K562 (cell line): ENCODE measurements at regions not wholly inside any gene's neighbourhood (a gene's known extent, or its start where the extent isn't known, plus 50 kb on each side); places are given as distances from the start of the nearest gene placed in this dataset.

Experiments
- ATAC-seq: fragments of 200-7000 bp; cut with Tn5 transposase; 3 replicates; pipeline ENCODE4 v1.9.1; 2020; ENCODE audit warnings: moderate library complexity
- BruUV-seq: library from RNA; stranded (reverse); fragments of 400-500 nt; replicated peaks from 2 replicates; lab custom pipeline; 2021; lab: Mats Ljungman, UMichigan
- CTCF ChIA-PET: fragments of 300-600 bp; formaldehyde crosslinking; extraction: SDS; loops from one replicate; lab custom pipeline; 2021; ENCODE audit warnings: low intra/inter-chr PET ratio; lab: Yijun Ruan, JAX
- POLR2A ChIA-PET: fragments of 300-600, 350-650 bp; sonication (Branson Sonifier 250); formaldehyde crosslinking; extraction: SDS; loops from one replicate; lab custom pipeline; 2021; ENCODE audit warnings: antibody characterized with exemption, inconsistent platforms; lab: Yijun Ruan, JAX
- DNase-seq, 4 experiments: peaks; one replicate each; pipeline versions ENCODE4 v3.0.0 to v3.0.0-alpha.2; 2011 to 2018; ENCODE audit warnings: low spot score in 3 of 4, mixed read lengths in 3 of 4; ENCODE audit errors: extremely low read depth in 1 of 4
- FAIRE-seq: peaks from 2 replicates; lab custom pipeline; 2011; peaks lifted over from hg19 to GRCh38; lab: Jason Lieb, UNC
- H2AFZ ChIP-seq: 2 replicates; pipeline ENCODE4 v1.6.0; 2011; ENCODE audit warnings: low read depth, low read length, control low read depth, inconsistent platforms
- H3K27ac ChIP-seq: fragments of 200-600 bp; 3 replicates; pipeline ENCODE4 v1.8.0; 2011; ENCODE audit warnings: low read depth, mild to moderate bottlenecking, control low read depth, inconsistent platforms, low read length, moderate library complexity, mixed read lengths; ENCODE audit errors: extremely low read depth
- H3K27me3 ChIP-seq, 2 experiments: fragments of 300-600 bp in 1 of 2; 2 replicates in 1 of 2; 3 replicates in 1 of 2; pipeline versions ENCODE4 v1.6.0 to v1.8.0; 2011; ENCODE audit warnings: inconsistent platforms in 2 of 2, low read length in 2 of 2, mild to moderate bottlenecking in 1 of 2, mixed read lengths in 1 of 2, moderate library complexity in 1 of 2; ENCODE audit not compliant: control insufficient read depth in 2 of 2, insufficient read depth in 2 of 2
- H3K36me3 ChIP-seq: fragments of 300-600 bp; 3 replicates; pipeline ENCODE4 v1.8.0; 2011; ENCODE audit warnings: mild to moderate bottlenecking, low read length, inconsistent platforms; ENCODE audit not compliant: control insufficient read depth, insufficient read depth
- H3K4me1 ChIP-seq, 2 experiments: fragments of 200-600 bp in 1 of 2; replicated peaks in 1 of 2; 2 replicates in 1 of 2; 3 replicates in 1 of 2; pipeline versions ENCODE4 v1.5.1 to v1.8.0; 2011; ENCODE audit warnings: inconsistent platforms in 2 of 2, low read length in 2 of 2, mild to moderate bottlenecking in 1 of 2, mixed read lengths in 1 of 2, moderate library complexity in 1 of 2; ENCODE audit not compliant: control insufficient read depth in 2 of 2, insufficient read depth in 2 of 2
- H3K4me2 ChIP-seq: 2 replicates; pipeline ENCODE4 v1.6.1; 2011; ENCODE audit warnings: low read length, control low read depth, inconsistent platforms, mixed read lengths; ENCODE audit not compliant: insufficient read depth
- H3K4me3 ChIP-seq: fragments of 200-600 bp; sonication (generic), shearing (Covaris generic); 2 replicates; pipeline ENCODE4 v1.5.1; 2016; ENCODE audit warnings: control low read depth, inconsistent platforms
- H3K79me2 ChIP-seq: fragments of 200-600 bp; 3 replicates; pipeline ENCODE4 v1.8.0; 2011; ENCODE audit warnings: low read length, inconsistent platforms; ENCODE audit not compliant: control insufficient read depth, insufficient read depth
- H3K9ac ChIP-seq, 2 experiments: 2 replicates each; pipeline versions ENCODE4 v1.6.0 to v1.6.1; 2011; ENCODE audit warnings: low read depth in 2 of 2, low read length in 2 of 2, control low read depth in 1 of 2, inconsistent platforms in 1 of 2, mild to moderate bottlenecking in 1 of 2, mixed read lengths in 1 of 2; ENCODE audit not compliant: insufficient read depth in 1 of 2
- H3K9me1 ChIP-seq: one replicate; pipeline ENCODE4 v1.6.0; 2011; ENCODE audit warnings: inconsistent platforms, mild to moderate bottlenecking, low read length, moderate library complexity; ENCODE audit not compliant: control insufficient read depth, insufficient read depth
- H3K9me3 ChIP-seq: replicated peaks from 2 replicates; pipeline ENCODE4 v1.5.1; 2011; ENCODE audit warnings: low read depth, low read length, inconsistent platforms; ENCODE audit not compliant: control insufficient read depth, insufficient read depth
- H4K20me1 ChIP-seq: replicated peaks from 2 replicates; pipeline ENCODE4 v1.6.1; 2011; ENCODE audit warnings: low read length, inconsistent platforms, mixed read lengths; ENCODE audit not compliant: control insufficient read depth, insufficient read depth
- FOSL1 ChIP-seq: fragments of 200-800 bp; sonication (Bioruptor generic); conservative IDR thresholded peaks from 2 replicates; pipeline ENCODE4 v1.6.1; 2016; ENCODE audit warnings: missing genetic modification characterization, missing compliant biosample characterization
- FOXK2 ChIP-seq, 2 experiments: fragments of 450-650 bp; IDR thresholded peaks in 1 of 2; conservative IDR thresholded peaks in 1 of 2; 2 replicates each; pipeline ENCODE4 v1.6.1; 2016; ENCODE audit warnings: low read depth in 2 of 2, mild to moderate bottlenecking in 1 of 2
- FOXM1 ChIP-seq, 2 experiments: fragments of 450-650 bp in 1 of 2; sonication (generic) in 1 of 2; formaldehyde crosslinking in 1 of 2; IDR thresholded peaks; 2 replicates each; pipeline versions ENCODE4 v1.6.1 to v1.9.0; 2017 to 2022; ENCODE audit warnings: low read depth in 2 of 2, mild to moderate bottlenecking in 2 of 2, missing genetic modification reagents in 1 of 2, moderate library complexity in 1 of 2
- MYBL2 ChIP-seq, 2 experiments: fragments of 450-650 bp in 1 of 2; sonication (generic) in 1 of 2; formaldehyde crosslinking in 1 of 2; IDR thresholded peaks; 2 replicates each; pipeline versions ENCODE4 v1.6.1 to v1.8.1; 2017 to 2022; ENCODE audit warnings: borderline replicate concordance in 1 of 2, inconsistent platforms in 1 of 2, low read depth in 1 of 2, mild to moderate bottlenecking in 1 of 2, missing genetic modification reagents in 1 of 2, moderate library complexity in 1 of 2
- ZNF174 ChIP-seq: fragments of 250-450 bp; sonication (Bioruptor Pico); IDR thresholded peaks from 2 replicates; pipeline ENCODE4 v1.4.0; 2020; ENCODE audit warnings: mild to moderate bottlenecking
- ZNF3 ChIP-seq: fragments of 250-450 bp; sonication (Bioruptor Pico); IDR thresholded peaks from 2 replicates; pipeline ENCODE4 v1.5.0; 2021; ENCODE audit warnings: mild to moderate bottlenecking, moderate library complexity
- WGBS: fragments of 100-300 bp; shearing (Covaris generic); methylation state at CpG from one replicate; pipeline ENCODE4 v1.1.6; 2016; ENCODE audit warnings: low coverage, mixed read lengths; ENCODE audit not compliant: insufficient coverage; ENCODE audit errors: missing lambda C conversion rate; 5-methylcytosine and 5-hydroxymethylcytosine counted together
- in situ Hi-C: fragments of 300-500 bp; cut with MboI; formaldehyde crosslinking; loops from 4 replicates; pipeline ENCODE4 v1.15.0; 2018; ENCODE audit warnings: inconsistent platforms, mixed read lengths
- intact Hi-C: fragments of 100-400 bp; cut with micrococcal nuclease; formaldehyde crosslinking; loops from 2 replicates; pipeline ENCODE4 v1.14.2; 2022
- TF ChIP-seq, protein P1 (sequence below): sonication (generic); formaldehyde crosslinking; IDR thresholded peaks from 2 replicates; pipeline ENCODE4 v1.8.0; 2022; ENCODE audit warnings: missing genetic modification reagents, mild to moderate bottlenecking, borderline replicate concordance
- TF ChIP-seq, protein P2 (sequence below), 2 experiments: fragments of 450-650 bp in 1 of 2; sonication (generic) in 1 of 2; formaldehyde crosslinking in 1 of 2; IDR thresholded peaks; 2 replicates each; pipeline versions ENCODE4 v1.7.1 to v1.9.0; 2016 to 2022; ENCODE audit warnings: inconsistent platforms in 1 of 2, mild to moderate bottlenecking in 1 of 2, missing genetic modification reagents in 1 of 2

DNA sequence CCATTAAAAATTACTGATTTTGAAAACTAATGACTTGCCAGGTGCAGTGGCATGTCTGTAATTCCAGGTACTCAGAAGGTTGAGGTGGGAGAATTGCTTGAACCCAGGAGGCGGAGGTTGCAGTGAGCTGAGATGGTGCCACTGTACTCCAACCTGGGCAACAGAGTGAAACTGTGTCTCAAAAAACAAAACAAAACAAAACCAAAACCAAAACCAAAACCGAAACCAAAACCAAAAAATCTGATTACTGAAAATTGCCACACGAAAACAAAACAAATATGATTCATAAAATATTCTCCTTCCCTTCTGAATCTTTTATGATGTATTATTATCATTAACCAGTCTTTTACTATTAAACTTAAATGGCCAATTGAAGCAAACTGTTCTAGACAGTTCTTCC, 74.1 kb downstream of the SERINC2 start:
- Histone ChIP-seq H3K9me1 (no peaks in the 10 kb centered on the region), H3K27ac (no peak overlapping the region), H3K9ac (no peak overlapping the region), H3K4me1 (peaks cover 0 to 17% of the 10 kb centered on the region in 2 experiments; a peak in 3 of 5 replicates), H2AFZ (no peak overlapping the region; the same call in 1 of the 2 replicates), H4K20me1 (no peaks in the 10 kb centered on the region), H3K4me2 (peak overlapping the region; percentile 7; the same call in 1 of the 2 replicates), H3K9me3 (no peaks in the 10 kb centered on the region), H3K36me3 (no peaks in the 10 kb centered on the region), H3K79me2 (no peaks in the 10 kb centered on the region), H3K4me3 (no peak overlapping the region), H3K27me3 (peaks cover 0 to 6% of the 10 kb centered on the region in 2 experiments; a peak in 2 of 5 replicates)
- ChIA-PET CTCF (no interaction called here), POLR2A (interaction anchor here (1.1 to 1.3 kb wide), 2 partner anchors 11 to 22 kb away, joined by 4 read pairs; no protein-coding TSS in a partner anchor)
- 5% methylated on average over 3 of the region's 3 CpGs for WGBS
- no peak for ATAC-seq
- no peak for DNase-seq
- intact Hi-C loops (no loop called here), in situ Hi-C loops (no loop called here)
- FAIRE-seq = no peak
- no TSS peak for BruUV-seq
- no peak for TF ChIP-seq ZNF174 (CRISPR knock-in tag)
- TF ChIP-seq, protein P1, sequence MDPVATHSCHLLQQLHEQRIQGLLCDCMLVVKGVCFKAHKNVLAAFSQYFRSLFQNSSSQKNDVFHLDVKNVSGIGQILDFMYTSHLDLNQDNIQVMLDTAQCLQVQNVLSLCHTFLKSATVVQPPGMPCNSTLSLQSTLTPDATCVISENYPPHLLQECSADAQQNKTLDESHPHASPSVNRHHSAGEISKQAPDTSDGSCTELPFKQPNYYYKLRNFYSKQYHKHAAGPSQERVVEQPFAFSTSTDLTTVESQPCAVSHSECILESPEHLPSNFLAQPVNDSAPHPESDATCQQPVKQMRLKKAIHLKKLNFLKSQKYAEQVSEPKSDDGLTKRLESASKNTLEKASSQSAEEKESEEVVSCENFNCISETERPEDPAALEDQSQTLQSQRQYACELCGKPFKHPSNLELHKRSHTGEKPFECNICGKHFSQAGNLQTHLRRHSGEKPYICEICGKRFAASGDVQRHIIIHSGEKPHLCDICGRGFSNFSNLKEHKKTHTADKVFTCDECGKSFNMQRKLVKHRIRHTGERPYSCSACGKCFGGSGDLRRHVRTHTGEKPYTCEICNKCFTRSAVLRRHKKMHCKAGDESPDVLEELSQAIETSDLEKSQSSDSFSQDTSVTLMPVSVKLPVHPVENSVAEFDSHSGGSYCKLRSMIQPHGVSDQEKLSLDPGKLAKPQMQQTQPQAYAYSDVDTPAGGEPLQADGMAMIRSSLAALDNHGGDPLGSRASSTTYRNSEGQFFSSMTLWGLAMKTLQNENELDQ (CRISPR knock-in tag) = no peak
- TF ChIP-seq ZNF3 = no peak
- TF ChIP-seq FOSL1 (tag) = peak; percentile 48; the same call in 1 of the 2 replicates
- TF ChIP-seq FOXK2 (conservative IDR thresholded peaks at IDR 0.05 in 1 of 2, IDR thresholded peaks at IDR 0.05 in 1 of 2; ENCODE audit: low read depth in 2 of 2) = peak; percentile 25 to 26; a peak in 1 of 4 replicates
- peak; percentile 9; the same call in 1 of the 2 replicates for TF ChIP-seq MYBL2 (IDR thresholded peaks at IDR 0.05; ENCODE audit: low read depth)
- TF ChIP-seq MYBL2 (CRISPR knock-in tag; IDR thresholded peaks at IDR 0.05; ENCODE audit: borderline replicate concordance) = no peak
- peak; percentile 51 for TF ChIP-seq FOXM1 (IDR thresholded peaks at IDR 0.05; ENCODE audit: low read depth)
- no peak for TF ChIP-seq FOXM1 (CRISPR knock-in tag; IDR thresholded peaks at IDR 0.05; ENCODE audit: low read depth)
- TF ChIP-seq, protein P2, sequence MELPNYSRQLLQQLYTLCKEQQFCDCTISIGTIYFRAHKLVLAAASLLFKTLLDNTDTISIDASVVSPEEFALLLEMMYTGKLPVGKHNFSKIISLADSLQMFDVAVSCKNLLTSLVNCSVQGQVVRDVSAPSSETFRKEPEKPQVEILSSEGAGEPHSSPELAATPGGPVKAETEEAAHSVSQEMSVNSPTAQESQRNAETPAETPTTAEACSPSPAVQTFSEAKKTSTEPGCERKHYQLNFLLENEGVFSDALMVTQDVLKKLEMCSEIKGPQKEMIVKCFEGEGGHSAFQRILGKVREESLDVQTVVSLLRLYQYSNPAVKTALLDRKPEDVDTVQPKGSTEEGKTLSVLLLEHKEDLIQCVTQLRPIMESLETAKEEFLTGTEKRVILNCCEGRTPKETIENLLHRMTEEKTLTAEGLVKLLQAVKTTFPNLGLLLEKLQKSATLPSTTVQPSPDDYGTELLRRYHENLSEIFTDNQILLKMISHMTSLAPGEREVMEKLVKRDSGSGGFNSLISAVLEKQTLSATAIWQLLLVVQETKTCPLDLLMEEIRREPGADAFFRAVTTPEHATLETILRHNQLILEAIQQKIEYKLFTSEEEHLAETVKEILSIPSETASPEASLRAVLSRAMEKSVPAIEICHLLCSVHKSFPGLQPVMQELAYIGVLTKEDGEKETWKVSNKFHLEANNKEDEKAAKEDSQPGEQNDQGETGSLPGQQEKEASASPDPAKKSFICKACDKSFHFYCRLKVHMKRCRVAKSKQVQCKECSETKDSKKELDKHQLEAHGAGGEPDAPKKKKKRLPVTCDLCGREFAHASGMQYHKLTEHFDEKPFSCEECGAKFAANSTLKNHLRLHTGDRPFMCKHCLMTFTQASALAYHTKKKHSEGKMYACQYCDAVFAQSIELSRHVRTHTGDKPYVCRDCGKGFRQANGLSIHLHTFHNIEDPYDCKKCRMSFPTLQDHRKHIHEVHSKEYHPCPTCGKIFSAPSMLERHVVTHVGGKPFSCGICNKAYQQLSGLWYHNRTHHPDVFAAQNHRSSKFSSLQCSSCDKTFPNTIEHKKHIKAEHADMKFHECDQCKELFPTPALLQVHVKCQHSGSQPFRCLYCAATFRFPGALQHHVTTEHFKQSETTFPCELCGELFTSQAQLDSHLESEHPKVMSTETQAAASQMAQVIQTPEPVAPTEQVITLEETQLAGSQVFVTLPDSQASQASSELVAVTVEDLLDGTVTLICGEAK (IDR thresholded peaks at IDR 0.05) = peak; percentile 60
- TF ChIP-seq, protein P2 (CRISPR knock-in tag; IDR thresholded peaks at IDR 0.05) = no peak
